A549 (cell line): ENCODE measurements at regions not wholly inside any gene's neighbourhood (a gene's known extent, or its start where the extent isn't known, plus 50 kb on each side); places are given as distances from the start of the nearest gene placed in this dataset.

Experiments used
- ATAC-seq, 2 experiments: fragments of 200-7000 bp in 1 of 2; fragments of >200 bp in 1 of 2; cut with Nextera tagmentation in 1 of 2; cut with Tn5 transposase in 1 of 2; 3 replicates each; pipeline versions ENCODE4 v1.8.0 to v1.9.1; 2018 to 2020; ENCODE audit warnings: mild to moderate bottlenecking in 1 of 2, moderate library complexity in 1 of 2
- CTCF ChIA-PET: fragments of 300-600 bp; sonication (Branson Sonifier 250); formaldehyde crosslinking; extraction: SDS; loops from one replicate; lab custom pipeline; 2021; ENCODE audit warnings: antibody characterized with exemption, inconsistent platforms; lab: Yijun Ruan, JAX
- POLR2A ChIA-PET: fragments of 350-600 bp; formaldehyde crosslinking; extraction: SDS; loops from one replicate; lab custom pipeline; 2021; ENCODE audit warnings: antibody characterized with exemption, inconsistent platforms; lab: Yijun Ruan, JAX
- DNase-seq, 2 experiments: peaks; one replicate each; pipeline versions ENCODE4 v3.0.0 to v3.0.0-alpha.2; 2011 to 2016; ENCODE audit warnings: low read depth in 1 of 2, low spot score in 1 of 2
- FAIRE-seq: peaks from 2 replicates; lab custom pipeline; 2011; peaks lifted over from hg19 to GRCh38; lab: Jason Lieb, UNC
- H3K27ac ChIP-seq, 2 experiments: fragments of >200 bp; sonication (Bioruptor Twin); formaldehyde crosslinking; 3 replicates each; pipeline ENCODE4 v1.5.1; 2016 to 2017
- H3K4me1 ChIP-seq: fragments of >200 bp; sonication (Bioruptor Twin); formaldehyde crosslinking; 3 replicates; pipeline ENCODE4 v1.6.1; 2016
- H3K4me2 ChIP-seq: fragments of >200 bp; sonication (Bioruptor Twin); formaldehyde crosslinking; 3 replicates; pipeline ENCODE4 v1.6.1; 2016
- H3K4me3 ChIP-seq: fragments of >200 bp; sonication (Bioruptor Twin); formaldehyde crosslinking; 3 replicates; pipeline ENCODE4 v1.5.1; 2016
- H3K9me3 ChIP-seq: fragments of >200 bp; sonication (Bioruptor Twin); formaldehyde crosslinking; 3 replicates; pipeline ENCODE4 v1.6.1; 2016
- CHD4 ChIP-seq: fragments of 200-600 bp; sonication (generic); IDR thresholded peaks from 2 replicates; pipeline ENCODE4 v1.6.1; 2016; ENCODE audit warnings: antibody characterized with exemption, mild to moderate bottlenecking, borderline replicate concordance
- EHMT2 ChIP-seq: fragments of 200-600 bp; sonication (generic); IDR thresholded peaks from 2 replicates; pipeline ENCODE4 v1.6.1; 2016; ENCODE audit warnings: antibody characterized with exemption, low read depth, mild to moderate bottlenecking, moderate library complexity
- FOSB ChIP-seq: fragments of 250-450 bp; sonication (Bioruptor Pico); IDR thresholded peaks from 2 replicates; pipeline ENCODE4 v1.5.0; 2020; ENCODE audit warnings: mild to moderate bottlenecking, moderate library complexity
- HOXB13 ChIP-seq: fragments of 250-450 bp; sonication (Bioruptor Pico); IDR thresholded peaks from 2 replicates; pipeline ENCODE4 v1.5.0; 2020; ENCODE audit warnings: low read depth, mild to moderate bottlenecking, moderate library complexity
- JUN ChIP-seq, 2 experiments: fragments of >200 bp; sonication (Bioruptor Twin); formaldehyde crosslinking; IDR thresholded peaks; 2 replicates in 1 of 2; 3 replicates in 1 of 2; pipeline ENCODE4 v1.6.1; 2016 to 2017
- KDM1A ChIP-seq: fragments of 200-600 bp; sonication (generic); IDR thresholded peaks from 2 replicates; pipeline ENCODE4 v1.6.1; 2016; ENCODE audit warnings: low read depth, mild to moderate bottlenecking
- MYC ChIP-seq: IDR thresholded peaks from 2 replicates; pipeline ENCODE4 v1.6.1; 2012; ENCODE audit warnings: mild to moderate bottlenecking, inconsistent platforms, low read length, improper control_type of control experiment, borderline replicate concordance
- POLR2A ChIP-seq: IDR thresholded peaks from 2 replicates; pipeline ENCODE4 v1.6.1; 2012; ENCODE audit warnings: mild to moderate bottlenecking, low read length
- POLR2AphosphoS2 ChIP-seq: conservative IDR thresholded peaks from 2 replicates; pipeline ENCODE4 v1.6.1; 2012; ENCODE audit warnings: low read length, improper control_type of control experiment, inconsistent platforms
- RCOR1 ChIP-seq: fragments of 150-350 bp; IDR thresholded peaks from 2 replicates; pipeline ENCODE4 v1.6.1; 2014; ENCODE audit warnings: antibody characterized with exemption, low read length, low read depth
- RNF2 ChIP-seq: fragments of 200-600 bp; sonication (generic); IDR thresholded peaks from 2 replicates; pipeline ENCODE4 v1.6.1; 2016; ENCODE audit warnings: low read depth, mild to moderate bottlenecking, antibody characterized with exemption, moderate library complexity, borderline replicate concordance
- TFCP2L1 ChIP-seq: fragments of 250-450 bp; sonication (Bioruptor Pico); IDR thresholded peaks from 2 replicates; pipeline ENCODE4 v1.5.0; 2021; ENCODE audit warnings: mild to moderate bottlenecking
- TP53 ChIP-seq: fragments of 250-450 bp; sonication (Bioruptor Pico); IDR thresholded peaks from 2 replicates; pipeline ENCODE4 v1.5.0; 2021; ENCODE audit warnings: mild to moderate bottlenecking, moderate library complexity
- ZC3H11A ChIP-seq: fragments of 450-650 bp; IDR thresholded peaks from 2 replicates; pipeline ENCODE4 v1.6.1; 2014; ENCODE audit warnings: antibody characterized with exemption, mild to moderate bottlenecking
- WGBS: methylation state at CpG from one replicate; pipeline ENCODE4 v1.1.6; 2017; ENCODE audit errors: missing lambda C conversion rate; 5-methylcytosine and 5-hydroxymethylcytosine counted together
- TF ChIP-seq, protein P1 (sequence below): fragments of 250-450 bp; sonication (Bioruptor Pico); IDR thresholded peaks from 2 replicates; pipeline ENCODE4 v1.5.0; 2021; ENCODE audit warnings: mild to moderate bottlenecking, moderate library complexity, borderline replicate concordance
- TF ChIP-seq, protein P2 (sequence below): IDR thresholded peaks from 2 replicates; pipeline ENCODE4 v1.6.1; 2012
- TF ChIP-seq, protein P3 (sequence below): fragments of >200 bp; sonication (Bioruptor Twin); formaldehyde crosslinking; IDR thresholded peaks from 3 replicates; pipeline ENCODE4 v1.6.1; 2016
- TF ChIP-seq, protein P4 (sequence below): IDR thresholded peaks from 2 replicates; pipeline ENCODE4 v1.6.1; 2012; ENCODE audit warnings: low read depth, borderline replicate concordance

DNA sequence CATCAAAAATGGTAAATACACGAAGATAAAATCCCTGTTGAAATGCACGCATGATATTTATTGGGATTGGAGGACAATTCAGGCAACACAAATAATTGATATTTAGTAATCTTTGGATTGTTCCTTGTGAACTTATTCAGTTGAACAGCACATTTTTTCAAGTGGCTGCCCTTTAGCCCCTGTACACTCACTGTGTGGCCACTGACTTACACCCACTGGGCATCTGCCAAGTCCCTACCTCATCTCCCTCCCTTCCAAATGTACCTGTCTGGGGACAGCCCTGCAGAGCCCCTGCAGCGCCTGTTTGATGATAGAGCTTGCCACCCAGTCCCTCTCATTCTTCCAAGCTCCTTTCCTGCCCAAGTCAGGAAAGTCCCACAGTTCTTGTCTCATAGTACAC lies 154.3 kb downstream of the GLUL start:
- H3K4me2 ChIP-seq = no peak overlapping the region
- H3K27ac ChIP-seq = no peak overlapping the region
- no peaks in the 10 kb centered on the region for H3K9me3 ChIP-seq
- DNase-seq (no peak), ATAC-seq (no peak), FAIRE-seq (no peak)
- no peaks in the 10 kb centered on the region for H3K4me1 ChIP-seq
- WGBS = 55% methylated on average over 3 of the region's 3 CpGs
- H3K4me3 ChIP-seq = no peak overlapping the region
- ChIA-PET CTCF (interaction anchor here (0.7 kb wide), 1 partner anchor 10 kb away, joined by 4 read pairs; no protein-coding TSS in a partner anchor), POLR2A (no interaction called here)
- TF ChIP-seq, protein P1, sequence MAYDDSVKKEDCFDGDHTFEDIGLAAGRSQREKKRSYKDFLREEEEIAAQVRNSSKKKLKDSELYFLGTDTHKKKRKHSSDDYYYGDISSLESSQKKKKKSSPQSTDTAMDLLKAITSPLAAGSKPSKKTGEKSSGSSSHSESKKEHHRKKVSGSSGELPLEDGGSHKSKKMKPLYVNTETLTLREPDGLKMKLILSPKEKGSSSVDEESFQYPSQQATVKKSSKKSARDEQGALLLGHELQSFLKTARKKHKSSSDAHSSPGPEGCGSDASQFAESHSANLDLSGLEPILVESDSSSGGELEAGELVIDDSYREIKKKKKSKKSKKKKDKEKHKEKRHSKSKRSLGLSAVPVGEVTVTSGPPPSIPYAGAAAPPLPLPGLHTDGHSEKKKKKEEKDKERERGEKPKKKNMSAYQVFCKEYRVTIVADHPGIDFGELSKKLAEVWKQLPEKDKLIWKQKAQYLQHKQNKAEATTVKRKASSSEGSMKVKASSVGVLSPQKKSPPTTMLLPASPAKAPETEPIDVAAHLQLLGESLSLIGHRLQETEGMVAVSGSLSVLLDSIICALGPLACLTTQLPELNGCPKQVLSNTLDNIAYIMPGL (CRISPR knock-in tag) = no peak
- TF ChIP-seq RCOR1 = no peak

DNA sequence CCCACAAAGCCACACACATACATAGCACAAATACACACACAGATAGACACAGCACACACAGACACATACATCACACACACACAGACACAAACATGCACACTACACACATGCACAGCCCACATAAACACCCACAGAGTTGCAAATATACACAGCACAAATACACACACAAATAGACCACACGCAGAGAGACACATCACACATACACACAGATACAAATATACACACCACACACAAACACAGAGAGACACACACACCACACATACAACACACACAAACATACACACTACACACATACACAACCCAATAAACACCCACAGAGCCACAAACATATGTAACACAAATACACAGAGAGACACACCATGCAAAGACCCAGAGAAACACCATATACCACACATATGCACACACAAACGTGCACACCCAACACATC lies 154.9 kb downstream of the GLUL start:
- no peak for ATAC-seq
- no peak for FAIRE-seq
- no peak for TF ChIP-seq TP53
- TF ChIP-seq, protein P2, sequence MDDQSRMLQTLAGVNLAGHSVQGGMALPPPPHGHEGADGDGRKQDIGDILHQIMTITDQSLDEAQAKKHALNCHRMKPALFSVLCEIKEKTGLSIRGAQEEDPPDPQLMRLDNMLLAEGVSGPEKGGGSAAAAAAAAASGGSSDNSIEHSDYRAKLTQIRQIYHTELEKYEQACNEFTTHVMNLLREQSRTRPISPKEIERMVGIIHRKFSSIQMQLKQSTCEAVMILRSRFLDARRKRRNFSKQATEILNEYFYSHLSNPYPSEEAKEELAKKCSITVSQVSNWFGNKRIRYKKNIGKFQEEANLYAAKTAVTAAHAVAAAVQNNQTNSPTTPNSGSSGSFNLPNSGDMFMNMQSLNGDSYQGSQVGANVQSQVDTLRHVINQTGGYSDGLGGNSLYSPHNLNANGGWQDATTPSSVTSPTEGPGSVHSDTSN = no peak
- no peak for TF ChIP-seq KDM1A
- no peak for TF ChIP-seq POLR2AphosphoS2
- TF ChIP-seq FOSB (CRISPR knock-in tag) = no peak
- TF ChIP-seq RCOR1 = no peak
- TF ChIP-seq TFCP2L1 (CRISPR knock-in tag) = no peak
- Histone ChIP-seq H3K4me1 (no peaks in the 10 kb centered on the region), H3K4me2 (no peak overlapping the region), H3K9me3 (no peaks in the 10 kb centered on the region), H3K4me3 (no peak overlapping the region), H3K27ac (no peak overlapping the region)
- no peak for DNase-seq
- ChIA-PET CTCF (no interaction called here), POLR2A (no interaction called here)
- WGBS = 66% methylated on average over 2 of the region's 2 CpGs

DNA sequence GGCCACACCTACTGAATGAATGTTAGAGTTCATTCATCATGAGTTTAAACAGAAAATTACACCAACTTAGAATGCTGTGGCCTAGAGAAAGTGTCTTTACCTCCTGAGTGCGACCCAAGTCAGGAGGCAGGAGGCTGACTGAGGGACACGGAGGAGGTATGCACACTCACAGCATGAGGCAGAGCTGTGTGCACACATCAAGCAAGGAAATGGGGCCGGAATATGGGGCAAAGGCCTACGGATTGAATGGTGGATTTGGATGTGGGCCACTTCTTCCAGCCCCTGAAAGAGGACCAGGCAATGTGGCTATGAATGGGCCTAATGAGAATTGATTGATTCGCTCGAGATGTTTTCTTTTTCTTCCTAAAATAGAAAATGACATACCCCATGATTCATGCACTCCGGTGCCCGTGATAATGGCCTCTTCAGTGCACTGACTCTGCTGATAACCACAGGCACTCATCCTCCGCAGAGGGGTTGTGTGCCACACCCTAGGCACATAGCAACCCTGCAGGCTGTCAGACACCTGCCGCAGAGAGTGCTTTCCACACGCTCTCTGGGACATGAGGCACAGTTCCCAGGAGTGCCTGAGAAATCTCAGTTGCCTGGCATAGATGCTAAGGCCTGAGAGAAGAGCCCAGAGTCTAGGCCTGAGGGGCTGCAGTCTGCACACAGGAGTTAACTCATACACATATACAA lies 155.5 kb downstream of the GLUL start:
- ChIA-PET POLR2A (no interaction called here), CTCF (no interaction called here)
- ATAC-seq (no peak), FAIRE-seq (no peak), DNase-seq (no peak)
- H3K4me1 ChIP-seq = no peaks in the 10 kb centered on the region
- no peak overlapping the region for H3K4me3 ChIP-seq
- no peak for TF ChIP-seq EHMT2
- no peak for TF ChIP-seq JUN (IDR thresholded peaks at IDR 0.05)
- TF ChIP-seq ZC3H11A = no peak
- TF ChIP-seq TFCP2L1 (CRISPR knock-in tag) = no peak
- TF ChIP-seq, protein P3, sequence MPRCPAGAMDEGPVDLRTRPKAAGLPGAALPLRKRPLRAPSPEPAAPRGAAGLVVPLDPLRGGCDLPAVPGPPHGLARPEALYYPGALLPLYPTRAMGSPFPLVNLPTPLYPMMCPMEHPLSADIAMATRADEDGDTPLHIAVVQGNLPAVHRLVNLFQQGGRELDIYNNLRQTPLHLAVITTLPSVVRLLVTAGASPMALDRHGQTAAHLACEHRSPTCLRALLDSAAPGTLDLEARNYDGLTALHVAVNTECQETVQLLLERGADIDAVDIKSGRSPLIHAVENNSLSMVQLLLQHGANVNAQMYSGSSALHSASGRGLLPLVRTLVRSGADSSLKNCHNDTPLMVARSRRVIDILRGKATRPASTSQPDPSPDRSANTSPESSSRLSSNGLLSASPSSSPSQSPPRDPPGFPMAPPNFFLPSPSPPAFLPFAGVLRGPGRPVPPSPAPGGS = no peak
- TF ChIP-seq POLR2A = no peak
- TF ChIP-seq HOXB13 (CRISPR knock-in tag) = no peak
- TF ChIP-seq MYC = no peak
- no peak for TF ChIP-seq CHD4
- TF ChIP-seq, protein P4, sequence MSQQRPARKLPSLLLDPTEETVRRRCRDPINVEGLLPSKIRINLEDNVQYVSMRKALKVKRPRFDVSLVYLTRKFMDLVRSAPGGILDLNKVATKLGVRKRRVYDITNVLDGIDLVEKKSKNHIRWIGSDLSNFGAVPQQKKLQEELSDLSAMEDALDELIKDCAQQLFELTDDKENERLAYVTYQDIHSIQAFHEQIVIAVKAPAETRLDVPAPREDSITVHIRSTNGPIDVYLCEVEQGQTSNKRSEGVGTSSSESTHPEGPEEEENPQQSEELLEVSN = no peak
- TF ChIP-seq RNF2 = no peak
- H3K9me3 ChIP-seq = no peaks in the 10 kb centered on the region
- no peak overlapping the region for H3K4me2 ChIP-seq
- WGBS = 46% methylated on average over 11 of the region's 11 CpGs
- no peak overlapping the region for H3K27ac ChIP-seq
